ENCODE measurements at regions not wholly inside any gene's neighbourhood (a gene's known extent, or its start where the extent isn't known, plus 50 kb on each side); places are given as distances from the start of the nearest gene placed in this dataset.
"Not testable (repeated sequence)": the region's sequence is repeated elsewhere in the genome, so short reads cannot be mapped to it uniquely, and the experiment has no call there.

DNA sequence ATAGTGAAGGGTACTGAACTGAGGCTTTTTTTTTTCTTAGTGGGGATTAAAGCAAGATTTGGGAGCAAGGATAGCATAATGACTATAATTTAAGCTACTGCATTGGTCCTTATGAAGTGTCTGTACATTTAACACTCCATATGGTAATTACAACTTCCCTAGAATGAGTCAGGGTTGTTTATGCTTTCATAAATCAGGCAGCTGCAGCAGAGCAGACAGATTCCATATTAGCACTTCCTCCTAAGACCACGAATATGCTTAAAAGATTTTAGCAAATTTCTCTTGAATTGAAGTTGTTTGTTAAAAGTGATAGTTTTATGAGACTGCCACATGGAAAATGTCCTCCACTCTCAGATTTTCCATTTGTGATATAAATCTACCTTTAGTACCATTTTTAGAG is 401.1 kb upstream of the SPRY2 start:
- DNase-seq (ENCODE audit: low read depth in 2 of 2) = no peak

DNA sequence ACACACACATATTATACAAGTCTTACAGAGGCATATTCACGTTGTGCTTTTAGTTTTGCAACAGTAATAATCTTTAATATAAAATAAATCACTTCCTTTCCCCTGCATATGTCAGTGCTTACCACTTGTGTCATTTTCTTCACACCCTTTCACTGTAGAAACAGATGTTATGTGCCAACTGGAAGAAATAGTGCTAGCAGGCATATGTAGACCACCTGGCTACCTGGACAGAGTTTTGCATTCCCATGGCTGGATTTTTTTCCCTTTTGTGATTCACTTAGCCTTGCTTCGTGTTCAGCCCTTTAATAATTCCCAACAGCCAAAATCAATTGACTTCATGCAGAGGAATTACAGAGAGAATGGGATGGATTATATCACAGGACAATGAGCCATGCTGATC is 399.1 kb upstream of the SPRY2 start:
- DNase-seq (ENCODE audit: low read depth in 2 of 2) = no peak

GRCh38 chr13:80737513-80737912 is 396.6 kb upstream of the SPRY2 start:
- no peak for DNase-seq (ENCODE audit: low read depth in 2 of 2)

DNA sequence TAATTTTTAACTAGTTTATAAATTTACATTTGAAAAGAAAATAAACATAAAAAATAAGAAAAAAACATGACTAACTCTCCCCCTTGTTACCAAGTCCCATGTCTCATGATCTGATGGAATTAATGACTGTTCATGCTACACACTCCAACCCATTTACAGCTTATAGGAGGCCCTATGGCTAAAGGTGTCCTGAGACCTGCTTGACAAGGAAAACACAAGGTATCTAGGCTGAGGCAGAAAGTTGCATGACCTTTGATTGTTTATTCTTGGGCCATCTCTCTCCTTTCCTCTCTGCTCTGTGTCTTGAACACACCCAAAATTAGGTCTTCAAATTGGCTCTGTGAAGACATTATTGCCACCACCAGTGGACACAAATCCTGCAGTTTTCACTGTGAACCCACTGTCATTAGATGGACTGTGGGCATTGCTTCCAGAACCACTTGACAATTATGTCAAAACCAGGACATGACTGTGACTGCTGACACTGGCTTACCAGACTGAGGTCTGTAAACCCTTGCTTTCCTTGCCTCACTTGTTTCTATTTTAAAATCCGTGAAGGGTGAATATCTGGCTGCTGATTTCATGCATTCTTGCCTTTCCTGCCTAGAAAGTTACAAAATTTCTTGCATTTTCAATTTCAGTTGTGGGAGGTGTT is 386.5 kb upstream of the SPRY2 start:
- DNase-seq (ENCODE audit: low read depth in 2 of 2) = no peak

DNA sequence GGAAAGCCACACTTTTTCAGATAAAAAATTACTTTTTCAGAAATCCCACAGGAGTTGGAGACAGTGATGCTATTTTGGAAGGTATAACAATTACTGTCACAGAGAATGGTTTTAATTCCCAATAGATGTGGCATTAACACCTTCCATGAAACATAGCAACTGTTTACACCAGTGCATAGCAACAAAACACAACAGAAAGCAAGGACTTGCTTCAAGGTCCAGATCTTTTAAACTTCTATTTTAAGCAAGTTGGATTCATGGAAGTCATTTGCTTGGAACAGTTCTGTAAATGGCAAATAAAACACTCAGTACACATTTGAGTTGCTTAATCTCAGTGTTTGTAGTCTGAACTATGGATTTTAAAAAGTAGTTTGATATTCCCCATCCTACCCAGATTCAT is 385.9 kb upstream of the SPRY2 start:
- no peak for DNase-seq (ENCODE audit: low read depth in 2 of 2)

- DNase-seq (ENCODE audit: low read depth in 2 of 2) = no peak
These were observed 380.8 kb upstream of the SPRY2 start for GRCh38 chr13:80721689-80722088.

- no peak for DNase-seq (ENCODE audit: low read depth in 2 of 2)
These were observed 378.0 kb upstream of the SPRY2 start for GRCh38 chr13:80718970-80719369.

DNA sequence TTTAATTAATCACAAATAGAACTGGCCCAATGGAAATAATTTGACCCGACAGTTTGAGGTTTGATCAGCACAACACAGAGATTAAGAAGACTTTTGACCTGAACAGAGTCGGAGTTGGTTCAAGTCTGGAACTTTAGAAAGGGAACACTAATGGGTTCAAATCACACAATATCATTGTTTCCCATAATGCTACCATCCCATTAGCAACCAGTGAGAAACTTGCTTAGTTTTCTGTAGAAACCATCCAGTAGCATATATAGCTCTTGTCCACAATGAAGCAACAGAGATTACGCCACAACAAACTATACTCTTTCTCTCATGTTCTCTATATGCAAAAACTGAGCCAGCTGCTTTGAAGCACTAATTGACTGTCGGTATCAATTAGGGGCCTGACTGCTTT is 376.9 kb upstream of the SPRY2 start:
- no peak for DNase-seq (ENCODE audit: low read depth in 2 of 2)

GRCh38 chr13:80716610-80717081 is 375.7 kb upstream of the SPRY2 start:
- DNase-seq (ENCODE audit: low read depth in 2 of 2) = no peak

DNA sequence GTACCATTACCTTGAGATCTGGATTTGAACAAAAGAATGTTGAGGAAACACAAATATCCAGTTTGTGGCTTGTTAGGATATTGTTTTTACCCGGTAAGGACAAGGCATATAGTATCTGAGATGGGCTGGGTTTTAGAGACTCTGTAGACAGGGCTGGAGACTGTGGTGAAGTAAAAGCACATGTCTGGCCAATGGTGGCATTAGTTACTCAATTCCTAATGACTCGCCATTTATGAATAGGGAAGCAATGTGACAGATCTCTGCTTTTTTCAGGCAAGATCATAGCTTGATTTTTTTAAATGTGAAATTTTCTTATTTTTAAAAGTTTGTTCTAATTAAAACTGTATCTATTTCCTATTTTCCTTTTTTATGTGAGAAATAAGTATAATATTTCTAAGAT is 371.1 kb upstream of the SPRY2 start:
- no peak for DNase-seq (ENCODE audit: low read depth in 2 of 2)

DNA sequence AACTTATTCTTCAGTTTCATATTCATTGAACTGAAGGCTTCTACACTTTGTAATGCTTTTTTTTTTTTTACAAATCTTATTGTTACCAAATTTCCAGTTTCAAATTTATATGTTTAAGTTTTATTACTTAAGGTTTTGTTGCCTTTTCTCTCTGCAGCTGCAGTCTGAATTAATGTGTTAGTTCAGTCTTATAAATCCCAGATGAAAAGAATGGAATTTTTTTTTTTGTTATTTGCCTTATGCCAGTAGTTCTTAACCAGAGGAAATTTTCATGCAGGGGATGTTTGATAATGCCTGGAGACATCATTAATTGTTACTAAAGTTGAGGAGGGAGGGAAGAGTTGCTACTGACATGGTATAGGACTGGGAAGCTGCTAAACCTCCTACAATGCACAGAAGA is 367.9 kb upstream of the SPRY2 start:
- DNase-seq (ENCODE audit: low read depth in 2 of 2) = no peak

DNA sequence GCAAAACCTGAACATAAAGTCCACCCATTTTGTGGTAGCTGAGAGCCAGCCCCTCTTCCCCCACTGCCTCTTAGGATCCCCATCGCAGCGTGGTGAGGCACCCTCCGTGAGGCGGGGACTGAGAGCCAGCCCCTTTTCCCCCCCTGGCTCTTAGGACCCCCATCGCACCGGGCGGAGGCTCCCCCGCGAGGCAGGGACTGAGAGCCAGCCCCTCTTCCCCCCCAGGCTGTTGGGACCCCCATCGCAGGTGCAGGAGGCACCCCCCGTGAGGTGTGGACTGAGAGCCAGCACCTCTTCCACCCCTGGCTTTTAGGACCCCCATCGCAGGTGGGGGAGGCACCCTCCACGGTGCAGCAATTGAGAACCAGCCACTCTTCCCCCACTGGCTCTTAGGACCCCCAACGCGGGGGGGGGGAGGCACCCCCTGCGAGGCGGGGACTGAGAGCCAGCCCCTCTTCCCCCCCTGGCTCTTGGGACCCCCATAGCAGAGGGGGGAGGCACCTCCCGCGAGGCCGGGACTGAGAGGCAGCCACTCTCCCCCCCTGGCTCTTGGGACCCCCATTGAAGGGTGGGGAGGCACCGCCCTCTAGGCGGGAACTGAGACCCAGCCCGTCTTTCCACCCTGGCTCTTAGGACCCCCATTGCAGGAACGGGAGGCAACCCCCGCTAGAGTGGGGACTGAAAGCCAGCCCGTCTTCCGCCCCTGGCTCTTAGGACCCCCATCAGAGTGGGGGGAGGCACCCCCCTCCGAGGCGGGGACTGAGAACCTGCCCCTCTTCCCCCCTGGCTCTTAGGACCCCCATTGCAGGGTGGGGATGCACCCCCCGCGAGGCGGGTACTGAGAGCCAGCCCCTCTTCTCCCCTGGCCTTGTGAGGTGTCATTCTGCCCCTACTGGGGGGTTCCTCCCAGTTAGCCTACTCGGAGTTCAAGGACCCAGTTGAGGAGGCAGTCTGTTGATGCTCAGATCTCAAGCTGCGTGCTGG is 366.4 kb upstream of the SPRY2 start:
- DNase-seq (ENCODE audit: low read depth in 2 of 2) = no peak

- no peak for DNase-seq (ENCODE audit: low read depth in 2 of 2)
These were observed 365.2 kb upstream of the SPRY2 start for GRCh38 chr13:80706164-80706471.

- no peak for DNase-seq (ENCODE audit: low read depth in 2 of 2)
These were observed 364.6 kb upstream of the SPRY2 start for GRCh38 chr13:80705371-80706163.

DNA sequence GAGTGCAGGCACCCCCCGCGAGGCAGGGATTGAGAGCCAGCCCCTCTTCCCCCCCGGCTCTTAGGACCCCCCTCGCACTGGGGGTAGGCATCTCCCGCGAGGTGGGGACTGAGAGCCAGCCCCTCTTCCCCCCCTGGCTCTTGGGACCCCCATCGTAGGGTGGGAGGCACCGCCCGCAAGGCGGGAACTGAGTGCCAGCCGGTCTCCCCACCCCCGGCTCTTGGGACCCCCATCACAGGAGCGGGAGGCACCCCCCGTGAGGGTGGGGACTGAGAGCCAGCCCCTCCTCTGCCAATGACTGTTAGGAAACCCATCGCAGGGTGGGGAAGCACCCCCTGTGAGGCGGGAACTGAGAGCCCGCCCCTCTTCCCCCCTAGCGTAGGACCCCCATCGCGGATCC is 363.4 kb upstream of the SPRY2 start:
- no peak for DNase-seq (ENCODE audit: low read depth in 2 of 2)

- DNase-seq (ENCODE audit: low read depth in 2 of 2) = no peak
These were observed 354.9 kb upstream of the SPRY2 start for GRCh38 chr13:80695841-80696240.

DNA sequence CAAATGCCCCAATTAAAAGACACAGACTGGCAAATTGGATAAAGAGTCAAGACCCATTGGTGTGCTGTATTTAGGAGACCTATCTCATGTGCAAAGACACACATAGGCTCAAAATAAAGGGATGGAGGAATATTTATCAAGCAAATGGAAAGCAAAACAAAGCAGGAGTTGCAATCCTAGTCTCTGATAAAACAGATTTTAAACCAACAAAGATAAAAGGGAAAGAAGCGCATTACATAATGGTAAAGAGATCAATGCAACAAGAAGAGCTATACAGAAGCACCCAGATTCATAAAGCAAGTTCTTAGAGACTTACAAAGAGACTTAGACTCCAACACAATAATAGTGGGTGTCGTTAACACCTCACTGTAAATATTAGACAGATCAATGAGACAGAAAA is 350.9 kb upstream of the SPRY2 start:
- not testable (repeated sequence) for DNase-seq (ENCODE audit: low read depth in 2 of 2)

DNA sequence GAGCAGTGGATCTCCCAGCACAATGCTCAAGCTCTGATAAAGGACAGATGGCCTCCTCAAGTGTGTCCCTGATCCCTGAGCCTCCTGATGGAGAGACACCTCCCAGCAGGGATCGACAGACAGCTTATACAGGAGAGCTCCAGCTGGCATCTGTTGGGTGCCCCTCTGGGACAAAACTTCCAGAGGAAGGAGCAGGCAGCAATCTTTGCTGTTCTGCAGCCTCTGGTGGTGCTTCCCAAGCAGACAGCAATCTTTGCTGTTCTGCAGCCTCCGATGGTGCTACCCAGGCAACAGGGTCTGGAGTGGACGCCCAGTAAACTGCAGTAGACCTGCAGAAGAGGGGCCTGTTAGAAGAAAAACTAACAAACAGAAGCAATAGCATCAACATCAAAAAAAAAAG is 349.3 kb upstream of the SPRY2 start:
- no peak for DNase-seq (ENCODE audit: low read depth in 2 of 2)

- DNase-seq (ENCODE audit: low read depth in 2 of 2) = no peak
These were observed 347.7 kb upstream of the SPRY2 start for GRCh38 chr13:80688593-80688992.

- no peak for DNase-seq (ENCODE audit: low read depth in 2 of 2)
These were observed 345.0 kb upstream of the SPRY2 start for GRCh38 chr13:80685942-80686341.

- no peak for DNase-seq (ENCODE audit: low read depth in 2 of 2)
These were observed 343.5 kb upstream of the SPRY2 start for GRCh38 chr13:80684217-80684991.
